ENCODE measurements at regions not wholly inside any gene's neighbourhood (a gene's known extent, or its start where the extent isn't known, plus 50 kb on each side); places are given as distances from the start of the nearest gene placed in this dataset.

GRCh38 chr3:25895031-25895430 lies 105.1 kb downstream of the OXSM start:
- WGBS = 74% methylated on average over 2 of the region's 2 CpGs
- intact Hi-C loops (cut with DNase I) = no loop called here

GRCh38 chr3:25895443-25895842 lies 105.6 kb downstream of the OXSM start:
- 83% methylated on average over 3 of the region's 3 CpGs for WGBS
- ATAC-seq (no peak), DNase-seq (no peak)
- Histone ChIP-seq H3K27ac (ENCODE audit: low read length) (no peak overlapping the region), H3K4me1 (ENCODE audit: control insufficient read depth, insufficient read depth, low read length) (no peaks in the 10 kb centered on the region), H3K9me3 (ENCODE audit: control insufficient read depth, low read length) (no peaks in the 10 kb centered on the region), H3K4me3 (ENCODE audit: low read length) (no peak overlapping the region), H3K27me3 (ENCODE audit: control insufficient read depth, insufficient read depth) (no peaks in the 10 kb centered on the region)
- intact Hi-C loops (cut with DNase I) = no loop called here

More at GRCh38 chr3:25895031-25895430, 105.1 kb downstream of the OXSM start:
- no peak overlapping the region for H3K4me3 ChIP-seq (ENCODE audit: low read length)
- H3K9me3 ChIP-seq (ENCODE audit: control insufficient read depth, low read length) = no peaks in the 10 kb centered on the region
- H3K27me3 ChIP-seq (ENCODE audit: control insufficient read depth, insufficient read depth) = no peaks in the 10 kb centered on the region
- DNase-seq = no peak
- H3K4me1 ChIP-seq (ENCODE audit: control insufficient read depth, insufficient read depth, low read length) = no peaks in the 10 kb centered on the region
- ATAC-seq = no peak
- no peak overlapping the region for H3K27ac ChIP-seq (ENCODE audit: low read length)

GRCh38 chr3:25897019-25897418 lies 107.1 kb downstream of the OXSM start:
- Histone ChIP-seq H3K9me3 (ENCODE audit: control insufficient read depth, low read length) (no peaks in the 10 kb centered on the region), H3K27ac (ENCODE audit: low read length) (no peak overlapping the region), H3K4me3 (ENCODE audit: low read length) (no peak overlapping the region), H3K4me1 (ENCODE audit: control insufficient read depth, insufficient read depth, low read length) (no peaks in the 10 kb centered on the region), H3K27me3 (ENCODE audit: control insufficient read depth, insufficient read depth) (no peaks in the 10 kb centered on the region)
- no peak for DNase-seq
- ATAC-seq = peak in 1 of 2 donors; percentile 40
- WGBS = 76% methylated on average over 6 of the region's 6 CpGs
- intact Hi-C loops (cut with DNase I) = no loop called here

GRCh38 chr3:25899352-25900101 lies 109.6 kb downstream of the OXSM start:
- no peak for ATAC-seq
- H3K4me1 ChIP-seq (ENCODE audit: control insufficient read depth, insufficient read depth, low read length) = no peaks in the 10 kb centered on the region
- no peak overlapping the region for H3K4me3 ChIP-seq (ENCODE audit: low read length)
- intact Hi-C loops (cut with DNase I) = loop anchor here in 3 of 4 donors (5.0 to 10.0 kb wide), 4 partner anchors 215 to 813 kb away; no protein-coding TSS in a partner anchor
- H3K9me3 ChIP-seq (ENCODE audit: control insufficient read depth, low read length) = no peaks in the 10 kb centered on the region
- no peak overlapping the region for H3K27ac ChIP-seq (ENCODE audit: low read length)
- no peak for DNase-seq
- 82% methylated on average over 2 of the region's 2 CpGs for WGBS
- H3K27me3 ChIP-seq (ENCODE audit: control insufficient read depth, insufficient read depth) = no peaks in the 10 kb centered on the region

DNA sequence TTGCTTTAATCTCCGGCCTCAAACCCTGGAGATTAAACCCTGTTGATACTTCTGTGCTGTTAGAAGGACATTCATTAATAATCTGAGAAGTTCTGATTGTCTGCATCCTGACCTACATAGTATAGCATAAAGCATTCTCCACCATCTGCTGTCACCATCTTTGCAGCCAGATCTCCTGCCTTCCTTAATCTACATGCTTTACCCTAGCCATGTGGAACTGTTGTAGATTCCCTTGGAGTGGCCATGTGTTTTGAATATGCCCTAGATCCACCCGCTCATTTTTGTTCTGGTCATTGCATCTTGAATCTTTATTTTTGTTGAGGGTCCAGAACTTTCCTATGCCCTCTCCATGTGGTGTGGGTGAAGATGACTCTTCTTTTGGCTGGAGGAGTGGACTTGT lies 110.3 kb downstream of the OXSM start:
- intact Hi-C loops (cut with DNase I) = loop anchor here in 3 of 4 donors (5.0 to 10.0 kb wide), 4 partner anchors 215 to 812 kb away; no protein-coding TSS in a partner anchor
- ATAC-seq = no peak
- H3K4me3 ChIP-seq (ENCODE audit: low read length) = no peak overlapping the region
- no peak overlapping the region for H3K27ac ChIP-seq (ENCODE audit: low read length)
- no peaks in the 10 kb centered on the region for H3K27me3 ChIP-seq (ENCODE audit: control insufficient read depth, insufficient read depth)
- H3K4me1 ChIP-seq (ENCODE audit: control insufficient read depth, insufficient read depth, low read length) = no peaks in the 10 kb centered on the region
- WGBS = 94% methylated on average over 2 of the region's 2 CpGs
- H3K9me3 ChIP-seq (ENCODE audit: control insufficient read depth, low read length) = no peaks in the 10 kb centered on the region
- no peak for DNase-seq

- H3K27ac ChIP-seq (ENCODE audit: low read length) = no peak overlapping the region
- no peaks in the 10 kb centered on the region for H3K9me3 ChIP-seq (ENCODE audit: control insufficient read depth, low read length)
- no peaks in the 10 kb centered on the region for H3K27me3 ChIP-seq (ENCODE audit: control insufficient read depth, insufficient read depth)
- H3K4me1 ChIP-seq (ENCODE audit: control insufficient read depth, insufficient read depth, low read length) = no peaks in the 10 kb centered on the region
- 81% methylated on average over 2 of the region's 2 CpGs for WGBS
- ATAC-seq (no peak), DNase-seq (no peak)
- intact Hi-C loops (cut with DNase I) = loop anchor here in 3 of 4 donors (5.0 to 10.0 kb wide), 4 partner anchors 213 to 811 kb away; no protein-coding TSS in a partner anchor
- H3K4me3 ChIP-seq (ENCODE audit: low read length) = no peak overlapping the region
Observed at GRCh38 chr3:25901796-25902195, 111.9 kb downstream of the OXSM start.

GRCh38 chr3:25902586-25902985 lies 112.7 kb downstream of the OXSM start:
- ATAC-seq = no peak
- no peaks in the 10 kb centered on the region for H3K9me3 ChIP-seq (ENCODE audit: control insufficient read depth, low read length)
- H3K4me3 ChIP-seq (ENCODE audit: low read length) = no peak overlapping the region
- H3K27ac ChIP-seq (ENCODE audit: low read length) = no peak overlapping the region
- intact Hi-C loops (cut with DNase I) = loop anchor here in 3 of 4 donors (5.0 to 10.0 kb wide), 4 partner anchors 212 to 810 kb away; no protein-coding TSS in a partner anchor
- no peaks in the 10 kb centered on the region for H3K27me3 ChIP-seq (ENCODE audit: control insufficient read depth, insufficient read depth)
- 52% methylated on average over 2 of the region's 2 CpGs for WGBS
- H3K4me1 ChIP-seq (ENCODE audit: control insufficient read depth, insufficient read depth, low read length) = no peaks in the 10 kb centered on the region
- no peak for DNase-seq

GRCh38 chr3:25903371-25904129 lies 113.7 kb downstream of the OXSM start:
- no peak for ATAC-seq
- WGBS = 76% methylated on average over 3 of the region's 3 CpGs
- H3K27ac ChIP-seq (ENCODE audit: low read length) = no peak overlapping the region
- H3K4me1 ChIP-seq (ENCODE audit: control insufficient read depth, insufficient read depth, low read length) = no peaks in the 10 kb centered on the region
- DNase-seq = no peak
- intact Hi-C loops (cut with DNase I) = loop anchor here in 3 of 4 donors (5.0 to 10.0 kb wide), 4 partner anchors 211 to 809 kb away; no protein-coding TSS in a partner anchor
- H3K4me3 ChIP-seq (ENCODE audit: low read length) = no peak overlapping the region
- no peaks in the 10 kb centered on the region for H3K9me3 ChIP-seq (ENCODE audit: control insufficient read depth, low read length)
- H3K27me3 ChIP-seq (ENCODE audit: control insufficient read depth, insufficient read depth) = no peaks in the 10 kb centered on the region

- 52% methylated on average over 3 of the region's 3 CpGs for WGBS
- no peak overlapping the region for H3K27ac ChIP-seq (ENCODE audit: low read length)
- H3K4me1 ChIP-seq (ENCODE audit: control insufficient read depth, insufficient read depth, low read length) = no peaks in the 10 kb centered on the region
- no peaks in the 10 kb centered on the region for H3K9me3 ChIP-seq (ENCODE audit: control insufficient read depth, low read length)
- intact Hi-C loops (cut with DNase I) = loop anchor here in 3 of 4 donors (5.0 to 10.0 kb wide), 4 partner anchors 211 to 808 kb away; no protein-coding TSS in a partner anchor
- DNase-seq = no peak
- H3K27me3 ChIP-seq (ENCODE audit: control insufficient read depth, insufficient read depth) = no peaks in the 10 kb centered on the region
- no peak overlapping the region for H3K4me3 ChIP-seq (ENCODE audit: low read length)
- ATAC-seq = peak; percentile 63 to 83
Observed at GRCh38 chr3:25904206-25904605, 114.3 kb downstream of the OXSM start.

DNA sequence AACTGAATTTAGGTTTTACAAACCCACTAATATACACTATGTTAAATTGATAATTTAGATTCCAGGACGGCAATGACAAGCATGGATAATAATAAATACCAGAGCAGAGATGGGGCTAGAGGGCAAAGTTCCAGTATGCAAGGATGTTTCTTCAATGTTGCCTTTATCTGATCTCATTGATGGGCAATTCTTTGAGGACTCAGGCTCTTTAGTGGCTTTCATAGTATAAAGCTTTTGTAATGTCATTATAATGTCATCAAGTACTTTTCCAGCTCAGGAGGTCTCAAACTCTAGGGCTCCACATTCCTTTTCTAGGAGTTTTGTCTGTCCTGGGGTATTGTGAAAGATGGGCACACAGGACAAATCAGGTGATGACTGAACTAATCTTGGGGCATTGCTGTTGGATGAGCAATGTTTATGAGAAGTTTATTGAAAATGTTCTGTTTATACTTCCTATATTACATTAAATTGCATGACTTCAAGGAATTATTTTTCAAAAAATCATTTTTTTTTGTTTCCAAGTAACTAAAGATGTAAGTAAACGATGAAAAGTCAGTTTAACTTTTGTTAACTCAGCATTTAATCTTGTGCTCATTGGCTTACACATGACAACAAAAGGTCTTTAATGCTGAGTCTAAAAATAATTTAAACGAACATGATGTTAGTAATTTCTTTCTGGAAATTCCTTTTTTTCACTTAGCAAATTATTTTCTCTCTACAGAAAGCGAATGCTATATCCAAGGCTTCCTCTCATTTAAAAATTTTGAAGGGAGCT lies 116.4 kb downstream of the OXSM start:
- intact Hi-C loops (cut with DNase I) = loop anchor here in 1 of 4 donors (10.0 kb wide), 2 partner anchors 208 to 798 kb away; no protein-coding TSS in a partner anchor
- ATAC-seq (no peak), DNase-seq (no peak)
- H3K4me1 ChIP-seq (ENCODE audit: control insufficient read depth, insufficient read depth, low read length) = no peaks in the 10 kb centered on the region
- no peaks in the 10 kb centered on the region for H3K9me3 ChIP-seq (ENCODE audit: control insufficient read depth, low read length)
- 87% methylated on average over 4 of the region's 4 CpGs for WGBS
- no peaks in the 10 kb centered on the region for H3K27me3 ChIP-seq (ENCODE audit: control insufficient read depth, insufficient read depth)
- no peak overlapping the region for H3K27ac ChIP-seq (ENCODE audit: low read length)
- no peak overlapping the region for H3K4me3 ChIP-seq (ENCODE audit: low read length)

Data from right cardiac atrium (tissue), 5 donors.